DND-41 (cell line): ENCODE measurements at regions not wholly inside any gene's neighbourhood (a gene's known extent, or its start where the extent isn't known, plus 50 kb on each side); places are given as distances from the start of the nearest gene placed in this dataset.

ENCODE experiments used
- CTCF ChIP-seq: IDR thresholded peaks from 2 replicates; pipeline ENCODE4 v1.5.1; 2012; ENCODE audit warnings: borderline replicate concordance, low read length, moderate library complexity, mild to moderate bottlenecking; ENCODE audit not compliant: poor library complexity, severe bottlenecking; ENCODE audit errors: extremely low read depth
- EZH2 ChIP-seq: IDR thresholded peaks from 3 replicates; pipeline ENCODE4 v1.6.1; 2012; ENCODE audit warnings: borderline replicate concordance, low read depth, mild to moderate bottlenecking, moderate library complexity, low read length, inconsistent platforms; ENCODE audit not compliant: severe bottlenecking

GRCh38 chr1:47592296-47593012 is 154.6 kb downstream of the FOXD2 start:
- TF ChIP-seq CTCF: no peak
- no peak for TF ChIP-seq EZH2
